WTC11 (cell line): ENCODE measurements at regions not wholly inside any gene's neighbourhood (a gene's known extent, or its start where the extent isn't known, plus 50 kb on each side); places are given as distances from the start of the nearest gene placed in this dataset.

Source experiments
- ATAC-seq: fragments of 200-7000 bp; cut with Tn5 transposase; 2 replicates; pipeline ENCODE4 v1.10.0; 2021; ENCODE audit warnings: mild to moderate bottlenecking, moderate library complexity
- CTCF ChIA-PET: fragments of 300-600 bp; sonication (Branson Sonifier 250); formaldehyde crosslinking; loops from one replicate; lab custom pipeline; 2021; ENCODE audit warnings: antibody characterized with exemption; lab: Charles Lee
- POLR2A ChIA-PET: fragments of 350-600 bp; sonication (Branson Sonifier 250); formaldehyde crosslinking; loops from one replicate; lab custom pipeline; 2021; ENCODE audit warnings: antibody characterized with exemption; lab: Charles Lee
- DNase-seq: peaks from one replicate; pipeline ENCODE4 v3.0.0; 2021; ENCODE audit warnings: low spot score
- H3K27ac Mint-ChIP-seq: 2 replicates; pipeline ENCODE4 v1.8.0; 2021; ENCODE audit warnings: mixed read lengths
- H3K27me3 Mint-ChIP-seq: 2 replicates; pipeline ENCODE4 v1.8.0; 2021; ENCODE audit warnings: low read depth, mild to moderate bottlenecking, moderate library complexity, mixed read lengths
- H3K36me3 Mint-ChIP-seq: 2 replicates; pipeline ENCODE4 v1.8.0; 2021; ENCODE audit warnings: mixed read lengths
- H3K4me1 Mint-ChIP-seq: 2 replicates; pipeline ENCODE4 v1.8.0; 2022; ENCODE audit warnings: mixed read lengths
- H3K4me3 Mint-ChIP-seq: 2 replicates; pipeline ENCODE4 v1.8.0; 2021; ENCODE audit warnings: mild to moderate bottlenecking, moderate library complexity, mixed read lengths
- H3K9me3 Mint-ChIP-seq: 2 replicates; pipeline ENCODE4 v1.8.0; 2021; ENCODE audit warnings: mixed read lengths
- ARID4B ChIP-seq: sonication (generic); formaldehyde crosslinking; IDR thresholded peaks from 2 replicates; pipeline ENCODE4 v1.8.0; 2023; ENCODE audit warnings: missing genetic modification reagents, mild to moderate bottlenecking, borderline replicate concordance
- ATF1 ChIP-seq: sonication (generic); formaldehyde crosslinking; IDR thresholded peaks from 2 replicates; pipeline ENCODE4 v1.8.1; 2023; ENCODE audit warnings: mild to moderate bottlenecking, moderate library complexity, missing genetic modification reagents
- ATF3 ChIP-seq: sonication (generic); formaldehyde crosslinking; conservative IDR thresholded peaks from 2 replicates; pipeline ENCODE4 v1.8.1; 2022; ENCODE audit warnings: mild to moderate bottlenecking, missing genetic modification reagents
- CBFB ChIP-seq: sonication (generic); formaldehyde crosslinking; IDR thresholded peaks from 2 replicates; pipeline ENCODE4 v1.8.1; 2022; ENCODE audit warnings: mild to moderate bottlenecking, low read depth, missing genetic modification reagents
- E2F1 ChIP-seq: sonication (generic); formaldehyde crosslinking; IDR thresholded peaks from 2 replicates; pipeline ENCODE4 v1.8.0; 2022; ENCODE audit warnings: mild to moderate bottlenecking, missing genetic modification reagents
- EMX1 ChIP-seq: fragments of 250-450 bp; sonication (Bioruptor Pico); IDR thresholded peaks from 2 replicates; pipeline ENCODE4 v1.8.0; 2021; ENCODE audit warnings: mild to moderate bottlenecking
- FOXP1 ChIP-seq: sonication (generic); formaldehyde crosslinking; IDR thresholded peaks from 2 replicates; pipeline ENCODE4 v1.8.0; 2022; ENCODE audit warnings: missing genetic modification reagents, mild to moderate bottlenecking, moderate library complexity, borderline replicate concordance
- JUN ChIP-seq: sonication (generic); formaldehyde crosslinking; IDR thresholded peaks from 2 replicates; pipeline ENCODE4 v1.8.0; 2023; ENCODE audit warnings: mild to moderate bottlenecking, missing genetic modification reagents
- NFE2L1 ChIP-seq: sonication (generic); formaldehyde crosslinking; IDR thresholded peaks from 2 replicates; pipeline ENCODE4 v1.8.1; 2023; ENCODE audit warnings: missing genetic modification reagents
- RORB ChIP-seq: fragments of 250-450 bp; sonication (Bioruptor Pico); IDR thresholded peaks from 2 replicates; pipeline ENCODE4 v1.9.0; 2021; ENCODE audit warnings: mild to moderate bottlenecking
- TCF7 ChIP-seq: sonication (generic); formaldehyde crosslinking; IDR thresholded peaks from 2 replicates; pipeline ENCODE4 v1.8.0; 2022; ENCODE audit warnings: mild to moderate bottlenecking, low read depth, missing genetic modification reagents, moderate library complexity
- ZNF396 ChIP-seq: fragments of 250-450 bp; sonication (Bioruptor Pico); IDR thresholded peaks from 2 replicates; pipeline ENCODE4 v1.8.0; 2021; ENCODE audit warnings: mild to moderate bottlenecking, moderate library complexity, borderline replicate concordance
- ZNF671 ChIP-seq: fragments of 250-450 bp; sonication (Bioruptor Pico); IDR thresholded peaks from 2 replicates; pipeline ENCODE4 v1.8.0; 2021; ENCODE audit warnings: mild to moderate bottlenecking
- TF ChIP-seq, protein P1 (sequence below): sonication (generic); formaldehyde crosslinking; IDR thresholded peaks from 2 replicates; pipeline ENCODE4 v1.8.1; 2023; ENCODE audit warnings: mild to moderate bottlenecking, missing genetic modification reagents, moderate library complexity
- TF ChIP-seq, protein P2 (sequence below): sonication (generic); formaldehyde crosslinking; IDR thresholded peaks from 2 replicates; pipeline ENCODE4 v1.8.1; 2022; ENCODE audit warnings: mild to moderate bottlenecking, missing genetic modification reagents, moderate library complexity, borderline replicate concordance
- TF ChIP-seq, protein P3 (sequence below): sonication (generic); formaldehyde crosslinking; IDR thresholded peaks from 2 replicates; pipeline ENCODE4 v1.8.0; 2022; ENCODE audit warnings: mild to moderate bottlenecking, missing genetic modification reagents
- TF ChIP-seq, protein P4 (sequence below): fragments of 250-450 bp; sonication (Bioruptor Pico); conservative IDR thresholded peaks from 2 replicates; pipeline ENCODE4 v1.9.0; 2021; ENCODE audit warnings: mild to moderate bottlenecking
- TF ChIP-seq, protein P5 (sequence below): sonication (generic); formaldehyde crosslinking; IDR thresholded peaks from 2 replicates; pipeline ENCODE4 v1.8.1; 2023; ENCODE audit warnings: mild to moderate bottlenecking, missing genetic modification reagents

DNA sequence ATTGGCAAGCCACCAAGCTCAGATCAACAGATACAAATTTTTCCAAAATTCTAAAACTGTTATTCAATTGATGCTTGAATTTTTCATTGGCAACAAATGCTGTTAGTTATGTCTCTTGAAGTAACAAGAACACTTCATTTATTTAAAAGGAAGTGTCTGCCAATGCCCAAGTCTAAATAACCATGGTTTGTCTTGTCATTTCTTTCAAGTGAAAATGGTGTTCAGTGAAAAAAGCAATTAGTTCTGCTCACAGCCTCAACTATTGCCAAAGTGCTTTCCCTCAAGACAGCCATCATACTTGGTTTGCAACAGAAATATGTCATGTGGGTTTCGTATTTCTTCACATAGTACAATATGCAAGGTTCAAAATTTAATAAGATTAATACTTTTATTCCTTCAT, 312.6 kb upstream of the LMCD1 start:
- POLR2A ChIA-PET, result no interaction called here
- peaks cover 12% of the 10 kb centered on the region for H3K36me3 Mint-ChIP-seq
- H3K9me3 Mint-ChIP-seq, result peaks cover 21% of the 10 kb centered on the region
- no peak for TF ChIP-seq ATF1 (CRISPR knock-in tag)
- no peak for TF ChIP-seq ARID4B (CRISPR knock-in tag)
- TF ChIP-seq E2F1 (CRISPR knock-in tag), result no peak
- TF ChIP-seq CBFB (CRISPR knock-in tag), result no peak
- no peak for TF ChIP-seq ZNF396 (CRISPR knock-in tag)
- TF ChIP-seq, protein P1, sequence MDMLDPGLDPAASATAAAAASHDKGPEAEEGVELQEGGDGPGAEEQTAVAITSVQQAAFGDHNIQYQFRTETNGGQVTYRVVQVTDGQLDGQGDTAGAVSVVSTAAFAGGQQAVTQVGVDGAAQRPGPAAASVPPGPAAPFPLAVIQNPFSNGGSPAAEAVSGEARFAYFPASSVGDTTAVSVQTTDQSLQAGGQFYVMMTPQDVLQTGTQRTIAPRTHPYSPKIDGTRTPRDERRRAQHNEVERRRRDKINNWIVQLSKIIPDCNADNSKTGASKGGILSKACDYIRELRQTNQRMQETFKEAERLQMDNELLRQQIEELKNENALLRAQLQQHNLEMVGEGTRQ (CRISPR knock-in tag), result no peak
- no peak for TF ChIP-seq TCF7
- TF ChIP-seq FOXP1 (CRISPR knock-in tag), result no peak
- no peak for TF ChIP-seq RORB (CRISPR knock-in tag)
- TF ChIP-seq, protein P2, sequence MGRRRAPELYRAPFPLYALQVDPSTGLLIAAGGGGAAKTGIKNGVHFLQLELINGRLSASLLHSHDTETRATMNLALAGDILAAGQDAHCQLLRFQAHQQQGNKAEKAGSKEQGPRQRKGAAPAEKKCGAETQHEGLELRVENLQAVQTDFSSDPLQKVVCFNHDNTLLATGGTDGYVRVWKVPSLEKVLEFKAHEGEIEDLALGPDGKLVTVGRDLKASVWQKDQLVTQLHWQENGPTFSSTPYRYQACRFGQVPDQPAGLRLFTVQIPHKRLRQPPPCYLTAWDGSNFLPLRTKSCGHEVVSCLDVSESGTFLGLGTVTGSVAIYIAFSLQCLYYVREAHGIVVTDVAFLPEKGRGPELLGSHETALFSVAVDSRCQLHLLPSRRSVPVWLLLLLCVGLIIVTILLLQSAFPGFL, result no peak
- TF ChIP-seq, protein P3, sequence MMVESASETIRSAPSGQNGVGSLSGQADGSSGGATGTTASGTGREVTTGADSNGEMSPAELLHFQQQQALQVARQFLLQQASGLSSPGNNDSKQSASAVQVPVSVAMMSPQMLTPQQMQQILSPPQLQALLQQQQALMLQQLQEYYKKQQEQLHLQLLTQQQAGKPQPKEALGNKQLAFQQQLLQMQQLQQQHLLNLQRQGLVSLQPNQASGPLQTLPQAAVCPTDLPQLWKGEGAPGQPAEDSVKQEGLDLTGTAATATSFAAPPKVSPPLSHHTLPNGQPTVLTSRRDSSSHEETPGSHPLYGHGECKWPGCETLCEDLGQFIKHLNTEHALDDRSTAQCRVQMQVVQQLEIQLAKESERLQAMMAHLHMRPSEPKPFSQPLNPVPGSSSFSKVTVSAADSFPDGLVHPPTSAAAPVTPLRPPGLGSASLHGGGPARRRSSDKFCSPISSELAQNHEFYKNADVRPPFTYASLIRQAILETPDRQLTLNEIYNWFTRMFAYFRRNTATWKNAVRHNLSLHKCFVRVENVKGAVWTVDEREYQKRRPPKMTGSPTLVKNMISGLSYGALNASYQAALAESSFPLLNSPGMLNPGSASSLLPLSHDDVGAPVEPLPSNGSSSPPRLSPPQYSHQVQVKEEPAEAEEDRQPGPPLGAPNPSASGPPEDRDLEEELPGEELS (CRISPR knock-in tag), result no peak
- no peak for TF ChIP-seq EMX1
- TF ChIP-seq, protein P4, sequence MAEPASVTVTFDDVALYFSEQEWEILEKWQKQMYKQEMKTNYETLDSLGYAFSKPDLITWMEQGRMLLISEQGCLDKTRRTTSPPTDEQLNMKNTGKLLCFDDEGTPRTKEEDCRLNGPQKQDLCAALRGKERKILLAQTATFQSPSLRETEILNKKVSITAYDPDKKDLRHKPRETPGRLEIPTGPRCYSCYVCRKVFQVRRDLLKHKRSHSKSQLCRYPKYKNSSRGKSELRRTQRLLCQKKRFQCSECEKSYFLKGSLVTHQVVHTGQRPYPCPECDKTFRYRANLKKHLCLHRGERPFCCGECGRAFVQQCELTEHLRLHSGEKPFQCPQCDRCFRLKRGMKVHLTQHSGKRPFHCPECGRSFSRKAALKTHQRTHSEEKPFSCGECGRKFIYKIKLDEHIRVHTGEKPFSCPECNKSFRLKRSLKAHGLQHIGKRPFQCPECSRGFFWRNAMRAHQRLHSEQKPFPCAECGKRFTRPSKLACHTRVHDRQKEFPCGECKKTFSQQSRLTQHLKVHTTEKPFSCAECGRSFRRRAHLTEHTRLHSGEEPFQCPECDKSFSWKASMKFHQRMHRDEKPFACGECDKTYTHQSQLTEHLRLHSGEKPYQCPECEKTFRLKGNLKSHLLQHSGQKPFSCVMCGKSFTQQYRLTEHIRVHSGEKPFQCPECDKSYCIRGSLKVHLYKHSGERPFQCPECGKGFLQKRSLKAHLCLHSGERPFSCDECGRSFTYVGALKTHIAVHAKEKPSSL (CRISPR knock-in tag), result no peak
- TF ChIP-seq NFE2L1 (CRISPR knock-in tag), result no peak
- no peak for TF ChIP-seq ATF3
- TF ChIP-seq JUN (CRISPR knock-in tag), result no peak
- no peak for TF ChIP-seq ZNF671
- TF ChIP-seq, protein P5, sequence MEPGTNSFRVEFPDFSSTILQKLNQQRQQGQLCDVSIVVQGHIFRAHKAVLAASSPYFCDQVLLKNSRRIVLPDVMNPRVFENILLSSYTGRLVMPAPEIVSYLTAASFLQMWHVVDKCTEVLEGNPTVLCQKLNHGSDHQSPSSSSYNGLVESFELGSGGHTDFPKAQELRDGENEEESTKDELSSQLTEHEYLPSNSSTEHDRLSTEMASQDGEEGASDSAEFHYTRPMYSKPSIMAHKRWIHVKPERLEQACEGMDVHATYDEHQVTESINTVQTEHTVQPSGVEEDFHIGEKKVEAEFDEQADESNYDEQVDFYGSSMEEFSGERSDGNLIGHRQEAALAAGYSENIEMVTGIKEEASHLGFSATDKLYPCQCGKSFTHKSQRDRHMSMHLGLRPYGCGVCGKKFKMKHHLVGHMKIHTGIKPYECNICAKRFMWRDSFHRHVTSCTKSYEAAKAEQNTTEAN, result no peak
- no peak for DNase-seq
- peaks cover 8% of the 10 kb centered on the region for H3K4me1 Mint-ChIP-seq
- no peak overlapping the region for H3K4me3 Mint-ChIP-seq
- H3K27ac Mint-ChIP-seq, result no peak overlapping the region
- no peak for ATAC-seq
- CTCF ChIA-PET, result no interaction called here
- H3K27me3 Mint-ChIP-seq, result no peaks in the 10 kb centered on the region
